GM18867 (cell line): ENCODE measurements at regions not wholly inside any gene's neighbourhood (a gene's known extent, or its start where the extent isn't known, plus 50 kb on each side); places are given as distances from the start of the nearest gene placed in this dataset.
"Not testable (repeated sequence)": the region's sequence is repeated elsewhere in the genome, so short reads cannot be mapped to it uniquely, and the experiment has no call there.

ENCODE experiments used
- ATAC-seq: cut with Tn5 transposase; IDR thresholded peaks from one replicate; pipeline ENCODE4 v1.9.1; 2021; ENCODE audit warnings: mild to moderate bottlenecking, moderate library complexity; ENCODE audit not compliant: unreplicated experiment

DNA sequence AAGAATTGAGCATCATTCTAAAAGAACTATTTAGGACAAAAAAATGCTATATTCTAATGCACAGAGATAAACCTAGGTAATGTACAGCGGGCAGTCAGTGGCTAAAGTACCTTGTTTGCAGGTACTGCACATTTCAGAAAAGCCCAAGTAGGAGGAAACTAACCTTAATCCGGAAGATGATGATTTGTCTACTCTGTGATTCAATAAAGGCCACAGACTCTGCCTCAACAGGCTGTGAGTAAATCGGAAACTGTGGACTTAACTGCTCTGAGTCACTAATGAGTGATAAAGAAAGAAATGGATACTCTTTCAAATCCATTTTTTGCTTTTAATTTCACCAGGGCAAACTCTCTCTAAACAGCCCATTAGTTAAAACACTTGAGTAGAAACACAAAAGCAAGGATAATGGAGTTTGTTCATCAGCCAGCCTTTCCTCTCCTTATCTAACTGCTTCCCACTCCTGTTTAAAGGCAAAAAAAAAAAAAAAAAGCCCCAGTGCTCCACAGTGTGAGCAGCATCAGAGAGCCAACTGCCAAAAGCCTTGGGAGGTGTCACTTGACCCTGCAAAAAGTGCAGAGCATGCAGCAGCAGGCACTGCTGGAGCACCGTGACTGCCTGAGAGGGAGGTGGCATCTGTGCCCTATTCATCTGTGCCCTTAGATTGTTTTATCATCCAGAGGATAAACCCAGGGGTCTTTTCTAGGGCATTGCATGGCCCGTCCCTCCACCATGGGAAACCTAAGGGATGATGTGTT, 187.7 kb downstream of the SATB1 start:
- ATAC-seq = peak; percentile 90

DNA sequence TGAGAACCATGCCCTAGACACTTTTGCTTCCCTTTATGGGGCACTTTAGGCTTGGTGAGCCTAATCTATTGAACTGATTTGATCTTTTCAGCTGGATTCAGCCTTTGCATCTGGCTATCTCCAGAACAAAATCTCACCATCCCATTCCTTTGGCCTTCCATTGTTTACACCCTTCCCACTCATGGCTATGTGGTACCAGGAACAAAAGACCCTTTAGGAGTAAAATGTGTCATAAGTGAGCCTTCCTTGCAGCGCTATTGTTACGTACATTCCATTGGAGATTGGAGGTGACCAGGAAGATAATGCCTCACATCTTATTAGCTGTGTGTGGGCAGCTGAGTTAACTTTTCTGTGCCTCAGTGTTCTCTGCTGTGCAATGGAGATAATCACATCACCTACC, 188.4 kb downstream of the SATB1 start:
- ATAC-seq = no peak

DNA sequence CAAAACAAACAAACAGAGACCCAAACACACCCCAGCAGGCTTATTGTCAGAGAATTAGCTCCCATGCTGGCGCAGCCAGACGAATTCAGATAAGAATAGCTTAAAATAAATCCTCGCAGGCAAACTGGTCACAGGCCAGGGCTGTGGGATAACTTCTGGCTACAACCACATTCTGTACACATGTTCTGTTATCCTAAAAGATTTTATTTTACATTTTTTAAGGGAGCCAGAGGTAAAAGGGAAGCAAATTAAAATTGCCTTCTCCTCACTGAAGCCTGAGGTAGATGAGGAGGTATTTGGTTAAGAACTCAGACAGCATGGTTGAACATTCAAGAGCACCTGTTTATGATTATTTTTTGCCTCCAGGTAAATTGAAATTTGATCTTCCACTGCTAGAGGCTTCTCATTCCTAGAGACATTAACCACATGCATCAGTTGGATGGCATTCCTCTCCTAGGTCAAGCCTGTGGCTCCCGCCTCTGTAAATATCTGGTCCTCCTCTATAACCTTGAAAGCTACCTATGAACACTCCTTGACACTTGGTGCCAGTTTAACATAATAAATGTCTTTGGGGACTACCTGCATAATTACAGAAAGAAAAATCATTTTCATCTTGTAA, 190.3 kb downstream of the SATB1 start:
- no peak for ATAC-seq

DNA sequence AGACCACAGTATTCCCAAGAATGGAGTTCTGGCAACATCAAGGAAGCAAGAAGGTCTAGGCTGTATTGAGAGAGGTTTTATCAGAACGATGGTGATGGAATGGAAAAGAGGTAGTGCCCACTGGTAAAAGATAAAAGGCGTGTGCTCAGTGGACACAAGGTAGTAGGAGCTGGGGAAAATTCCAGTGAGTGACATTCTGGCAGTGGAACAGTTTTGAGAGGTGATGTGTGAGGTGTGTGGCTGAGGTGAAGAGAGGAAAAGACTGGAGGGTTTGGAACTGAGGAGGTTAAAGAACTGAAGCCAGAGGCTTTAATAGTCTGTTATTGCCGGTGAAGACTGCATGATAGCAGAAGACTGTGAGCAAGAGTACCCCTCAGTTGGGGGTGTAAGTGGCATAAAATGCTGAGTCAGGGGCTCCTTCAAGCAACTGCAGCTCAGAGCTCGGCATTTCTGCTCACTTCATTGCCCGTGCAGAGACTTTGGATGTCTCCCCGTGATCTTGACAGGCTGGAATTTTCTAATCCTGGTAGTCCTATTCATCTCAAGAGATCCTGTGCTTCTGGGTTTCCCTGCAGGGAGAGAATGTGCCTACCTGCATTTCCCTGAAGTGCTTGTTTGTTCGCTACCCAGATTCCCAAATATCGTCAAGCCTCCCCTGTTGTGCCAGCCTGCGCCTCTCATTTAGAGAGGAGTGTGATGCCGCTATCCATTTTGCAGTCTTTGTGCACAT, 191.0 kb downstream of the SATB1 start:
- no peak for ATAC-seq

DNA sequence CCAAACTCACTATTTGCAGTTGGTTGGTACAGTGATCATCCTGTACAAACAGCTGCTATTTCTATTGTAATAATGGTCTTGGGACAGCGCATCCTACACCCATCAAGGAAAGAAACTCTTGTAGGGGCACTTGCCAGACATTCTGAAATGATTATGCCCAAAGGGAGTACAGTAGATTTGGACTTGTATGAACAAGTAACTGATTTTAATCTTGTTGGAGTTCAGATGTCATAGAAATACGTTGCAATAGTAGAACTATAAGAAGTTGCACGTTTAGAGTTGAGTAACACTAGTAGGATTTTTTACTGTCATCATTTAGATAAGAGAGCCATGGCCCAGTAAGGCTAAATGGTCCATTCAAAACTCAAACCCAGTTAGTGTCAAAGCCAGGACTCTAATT, 192.8 kb downstream of the SATB1 start:
- no peak for ATAC-seq

DNA sequence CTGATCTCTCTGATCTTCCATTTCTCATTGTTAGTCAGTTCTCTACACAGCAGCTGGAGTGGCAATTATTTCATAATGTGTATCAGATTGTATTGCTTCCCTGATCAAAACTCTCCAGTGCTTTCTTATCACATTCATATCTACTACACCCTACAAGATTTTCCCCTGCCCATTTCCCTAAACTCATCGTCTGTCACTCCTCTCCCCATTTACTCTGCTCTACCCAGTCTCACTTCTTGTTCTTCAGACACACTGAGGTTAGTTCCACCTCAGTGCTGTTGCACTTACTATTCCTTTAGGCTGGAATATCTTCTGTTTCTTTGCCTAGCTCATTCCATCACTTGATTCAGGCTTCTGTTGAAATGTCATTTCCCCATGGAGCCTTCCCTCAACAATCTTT, 197.1 kb downstream of the SATB1 start:
- no peak for ATAC-seq

DNA sequence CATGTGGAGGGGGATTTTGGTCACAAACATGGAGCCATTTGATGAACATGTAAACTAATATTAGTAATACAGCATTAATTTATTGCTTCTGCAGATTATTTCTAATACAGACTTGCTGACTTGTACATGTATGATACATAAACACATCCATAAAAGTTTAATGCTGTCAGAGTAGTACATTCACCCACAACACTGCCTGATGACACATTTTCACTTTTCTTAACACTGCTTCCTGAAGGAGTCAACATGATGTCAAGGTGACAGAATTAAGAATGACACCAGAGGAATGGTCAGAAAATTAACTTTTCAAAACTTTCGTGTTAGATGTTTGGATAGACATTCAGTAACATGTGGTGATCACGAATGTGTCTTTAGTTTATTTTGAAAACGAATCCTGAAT, 199.4 kb downstream of the SATB1 start:
- ATAC-seq = no peak

DNA sequence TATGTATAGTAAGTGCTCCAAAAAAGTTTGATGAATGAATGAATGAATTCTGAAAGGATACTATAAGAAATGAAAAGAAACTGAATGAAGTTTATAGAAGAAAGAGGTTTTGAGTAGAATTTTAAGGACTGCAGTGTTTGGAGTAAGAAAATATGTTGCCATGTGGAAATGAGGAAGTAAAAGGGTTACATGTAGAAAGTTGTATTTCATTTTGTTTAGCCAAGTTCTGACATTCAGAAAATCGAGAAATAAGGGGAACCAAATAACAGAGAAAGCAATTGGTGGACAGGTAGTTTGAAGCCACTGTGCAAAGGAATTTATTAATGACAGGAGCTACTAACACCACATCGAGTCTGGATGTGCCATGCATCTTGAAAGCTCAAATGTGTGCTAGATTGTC, 200.7 kb downstream of the SATB1 start:
- ATAC-seq = no peak

DNA sequence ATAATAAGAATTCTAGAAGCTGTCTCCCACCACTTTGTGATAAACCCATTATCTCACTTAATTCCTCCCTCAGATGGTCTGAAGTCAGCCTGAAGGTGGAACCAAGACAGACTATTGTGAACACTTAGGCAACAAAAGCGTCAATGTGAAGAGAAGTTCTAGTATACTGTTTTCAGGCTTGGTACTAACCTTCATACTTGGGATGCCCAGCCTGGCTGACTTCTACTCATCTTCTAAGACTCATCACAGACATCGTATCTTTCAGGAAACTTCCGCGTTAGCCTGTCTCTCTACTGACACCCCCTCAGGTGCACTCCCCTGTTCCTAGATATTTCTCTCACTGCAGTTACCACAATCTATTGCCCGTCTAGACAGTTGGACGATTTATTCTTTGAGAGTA, 201.2 kb downstream of the SATB1 start:
- peak; percentile 38 for ATAC-seq

DNA sequence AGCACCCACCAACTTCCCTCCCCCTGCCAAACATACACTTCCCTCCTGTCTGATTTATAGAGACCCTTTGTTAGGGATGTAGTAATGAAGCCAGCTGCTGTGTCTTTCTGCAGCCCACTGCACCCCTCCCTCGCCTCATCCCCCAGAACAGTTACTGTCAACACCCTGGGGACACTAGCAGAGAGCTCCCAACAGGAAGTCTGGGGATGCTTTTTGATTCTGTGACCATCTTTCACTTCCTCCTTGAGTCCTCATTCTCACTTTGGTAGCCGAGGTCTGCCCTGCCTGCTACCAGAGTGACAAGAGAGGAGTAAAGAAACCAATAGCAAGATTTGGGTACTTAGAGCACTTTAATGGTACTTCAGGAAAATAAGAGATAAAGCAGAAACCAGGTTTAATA, 201.6 kb downstream of the SATB1 start:
- ATAC-seq = peak; percentile 98

DNA sequence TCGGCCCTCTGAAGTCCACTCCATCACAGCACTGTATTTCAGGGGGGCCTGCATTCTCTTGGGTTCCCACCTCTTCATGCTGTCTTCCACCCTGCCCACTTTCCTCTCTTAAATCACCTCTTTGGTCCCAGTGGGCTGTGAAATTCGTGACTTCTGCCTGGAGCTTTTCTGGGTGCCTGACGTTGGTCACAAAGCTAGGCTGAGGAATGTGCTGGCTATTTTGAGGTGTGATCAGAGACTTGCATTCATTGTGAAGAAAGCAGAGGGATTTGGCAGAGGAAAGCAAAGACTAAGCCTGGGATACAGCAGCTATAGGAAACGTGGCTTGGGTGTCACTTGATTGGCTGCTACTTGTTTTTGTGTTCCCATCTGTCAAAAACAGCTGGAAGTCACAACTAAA, 202.5 kb downstream of the SATB1 start:
- ATAC-seq = no peak

DNA sequence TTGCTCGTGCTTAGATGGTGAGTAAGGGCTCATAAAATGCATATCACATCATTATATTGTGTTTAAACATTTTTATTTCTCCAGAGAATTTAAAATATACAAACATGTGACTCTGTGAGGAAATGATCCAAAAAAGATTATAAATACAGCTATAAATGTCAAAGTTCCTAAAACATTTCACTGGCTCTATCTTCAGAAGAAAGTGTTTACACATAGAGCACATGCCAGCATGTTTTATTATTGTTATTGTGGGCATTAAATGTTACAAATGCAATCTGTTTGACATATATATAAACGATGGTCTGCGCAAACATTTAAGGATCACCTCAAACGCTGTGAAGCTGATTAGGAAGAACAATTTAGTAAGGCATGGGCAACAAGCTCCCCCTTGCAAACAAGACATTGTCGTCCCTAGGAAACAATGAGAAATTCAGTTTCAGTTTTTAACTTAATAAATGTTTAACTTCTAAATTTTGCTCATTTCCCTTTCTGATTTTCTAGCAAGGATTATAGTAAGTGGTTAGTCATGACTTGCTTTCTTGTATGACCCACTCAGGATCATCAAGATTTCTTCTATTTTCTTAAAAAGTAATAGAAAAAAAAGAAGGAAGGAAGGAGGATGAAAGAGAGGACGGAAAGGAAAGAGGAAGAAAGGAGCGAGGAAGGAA, 207.5 kb downstream of the SATB1 start:
- ATAC-seq = no peak

DNA sequence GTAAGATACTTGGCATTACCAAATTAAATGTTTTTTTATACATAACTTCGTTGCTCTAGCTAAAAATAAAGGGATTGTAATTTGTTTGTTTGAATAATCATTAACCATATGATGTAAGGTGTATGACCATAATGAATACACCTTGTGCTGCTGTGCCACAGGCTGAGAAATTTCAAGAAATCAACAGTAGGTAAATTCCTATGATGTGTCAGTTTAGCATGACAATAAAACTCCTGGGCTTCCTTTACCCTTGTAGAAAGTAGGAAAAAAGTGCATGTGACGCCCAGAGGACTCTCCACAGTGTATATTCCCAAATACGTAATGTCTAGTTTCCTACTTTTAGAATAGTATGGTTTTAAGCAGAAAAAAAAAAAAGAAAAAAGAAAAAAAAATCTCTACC, 208.1 kb downstream of the SATB1 start:
- no peak for ATAC-seq

DNA sequence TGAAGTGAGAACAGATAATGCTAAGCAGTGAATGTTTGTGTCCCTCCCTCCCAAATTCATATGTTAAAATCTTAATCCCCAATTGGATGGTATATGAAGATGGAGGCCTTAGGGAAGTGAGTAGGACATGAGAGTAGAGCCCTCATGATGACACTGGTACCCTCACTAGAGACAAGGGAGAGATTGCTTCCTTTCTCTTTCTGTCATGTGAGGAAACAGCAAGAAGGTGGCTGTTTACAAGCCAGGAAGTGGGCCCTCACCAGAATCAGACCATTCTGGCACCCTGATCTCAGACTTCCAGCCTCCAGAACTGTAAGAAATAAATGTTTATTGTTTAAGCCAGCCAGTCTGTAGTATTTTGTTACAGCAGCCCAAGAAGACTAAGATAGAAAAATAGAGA, 209.5 kb downstream of the SATB1 start:
- ATAC-seq = no peak

DNA sequence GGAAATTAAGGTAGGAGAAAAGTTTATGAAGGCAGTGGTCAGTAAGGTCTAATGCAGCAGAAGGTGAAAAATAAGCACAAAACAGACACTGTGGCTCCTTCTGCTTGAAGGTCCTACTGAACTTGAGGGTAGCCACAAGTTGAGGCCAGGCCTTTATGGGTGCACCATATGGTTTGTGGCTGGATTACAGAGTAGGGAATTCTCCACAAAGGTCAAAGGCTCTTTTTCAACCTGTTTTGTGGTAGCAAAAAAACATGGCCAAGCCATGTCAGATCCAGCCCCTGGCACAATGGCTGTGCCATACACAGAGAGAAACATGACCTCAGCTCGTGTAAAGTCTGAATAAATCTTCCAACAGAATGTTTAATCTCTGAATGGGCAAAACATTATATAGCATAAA, 214.0 kb downstream of the SATB1 start:
- ATAC-seq = no peak

DNA sequence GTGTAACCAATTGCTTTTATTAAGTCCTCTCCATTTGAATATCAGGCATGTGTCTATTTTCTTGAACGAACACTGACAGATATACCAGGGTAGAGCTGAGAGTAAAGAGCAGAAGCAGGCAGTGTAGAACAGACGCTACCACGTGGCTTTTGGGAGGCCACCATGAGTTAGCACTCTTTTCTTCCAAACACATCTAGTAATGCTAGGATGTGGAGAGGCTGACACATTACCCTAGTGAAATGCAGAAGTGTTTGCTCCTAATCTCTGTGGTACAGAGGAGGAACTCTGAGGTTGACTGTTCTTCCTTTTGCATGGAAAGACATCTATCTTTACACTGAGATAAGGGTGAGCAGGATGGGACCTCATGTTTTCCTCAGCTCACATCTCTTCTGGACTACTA, 216.3 kb downstream of the SATB1 start:
- no peak for ATAC-seq

DNA sequence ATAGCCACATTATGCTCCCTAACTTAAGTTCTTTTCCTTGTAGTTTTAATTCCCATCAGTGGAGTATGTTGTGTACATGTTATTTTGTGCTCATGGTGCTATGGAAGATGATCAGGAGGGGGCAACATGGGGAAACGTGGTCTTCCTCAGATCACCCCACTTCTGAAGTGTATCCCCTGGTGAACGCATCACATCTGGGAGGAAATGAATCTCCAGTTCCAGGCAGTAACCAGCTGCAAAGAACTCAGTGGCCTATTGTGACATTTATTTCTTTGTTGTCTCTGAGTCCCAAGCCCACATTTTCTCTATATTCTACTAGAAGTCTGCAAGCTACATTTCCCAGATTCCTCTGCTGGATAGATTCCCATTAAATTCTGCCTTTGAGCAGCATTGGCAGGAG, 217.0 kb downstream of the SATB1 start:
- no peak for ATAC-seq

DNA sequence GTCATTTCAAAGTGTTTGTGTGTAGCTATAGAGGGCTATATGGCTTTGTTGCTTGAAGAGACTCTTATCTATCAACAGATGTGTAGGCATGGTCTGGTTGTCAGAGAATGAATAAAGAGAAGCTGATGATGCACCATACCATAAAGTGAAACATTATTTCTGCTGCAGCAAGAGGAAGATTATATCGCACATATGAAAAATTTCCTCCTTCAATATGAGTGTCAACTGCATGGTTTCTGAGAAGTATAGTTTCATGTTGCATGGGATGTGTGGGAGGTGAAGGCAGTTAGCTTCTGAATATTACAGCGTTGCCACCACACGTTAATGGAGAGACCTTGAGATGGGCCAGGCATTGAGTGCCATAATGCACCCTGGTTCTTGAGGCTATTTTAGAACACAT, 217.9 kb downstream of the SATB1 start:
- ATAC-seq = no peak

DNA sequence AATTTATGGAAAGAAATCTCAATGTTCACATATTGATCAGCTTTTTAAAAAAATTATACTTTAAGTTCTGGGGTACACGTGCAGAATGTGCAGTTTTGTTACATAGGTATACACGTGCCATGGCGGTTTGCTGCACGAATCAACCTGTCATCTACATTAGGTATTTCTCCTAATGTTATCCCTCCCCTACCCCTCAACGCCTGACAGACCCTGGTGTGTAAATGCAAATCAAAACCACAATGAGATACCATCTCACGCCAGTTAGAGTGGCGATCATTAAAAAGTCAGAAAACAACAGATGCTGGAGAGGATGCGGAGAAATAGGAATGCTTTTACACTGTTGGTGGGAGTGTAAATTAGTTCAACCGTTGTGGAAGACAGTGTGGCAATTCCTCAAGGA, 219.4 kb downstream of the SATB1 start:
- not testable (repeated sequence) for ATAC-seq

DNA sequence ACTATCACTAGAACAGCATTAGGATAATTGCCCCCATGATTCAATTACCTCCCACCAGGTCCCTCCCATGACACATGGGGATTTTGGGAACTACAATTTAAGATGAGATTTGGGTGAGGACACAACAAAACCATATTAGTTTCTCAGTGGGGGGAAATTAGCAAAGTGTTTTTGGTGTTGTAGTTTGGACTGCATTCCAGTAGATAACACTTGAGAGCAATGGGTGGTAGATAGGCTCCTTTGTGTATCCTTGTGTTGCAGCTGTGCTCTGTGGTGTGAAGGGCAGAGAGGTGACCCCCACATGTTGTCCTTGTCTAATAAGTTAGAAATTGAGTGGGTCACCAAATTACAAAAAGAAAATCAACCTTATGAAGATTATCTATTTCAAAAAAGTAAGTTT, 223.8 kb downstream of the SATB1 start:
- no peak for ATAC-seq

DNA sequence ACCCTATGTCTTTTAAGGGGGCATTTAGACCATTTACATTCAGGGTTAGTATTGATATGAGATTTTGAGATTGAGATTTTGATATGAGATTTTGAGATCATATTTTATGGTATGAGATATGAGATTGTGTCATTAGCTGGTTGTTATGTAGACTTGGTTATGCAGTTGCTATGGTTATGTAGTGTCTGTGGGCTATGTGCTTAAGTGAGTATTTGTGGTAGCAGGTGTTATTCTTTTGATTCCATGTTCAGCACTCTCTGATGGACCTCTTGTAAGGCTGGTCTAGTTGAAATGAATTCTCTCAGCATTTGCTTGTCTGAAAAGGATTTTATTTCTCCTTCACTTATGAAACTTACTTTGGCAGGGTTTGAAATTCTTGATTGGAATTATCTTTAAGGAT, 225.4 kb downstream of the SATB1 start:
- ATAC-seq = no peak

DNA sequence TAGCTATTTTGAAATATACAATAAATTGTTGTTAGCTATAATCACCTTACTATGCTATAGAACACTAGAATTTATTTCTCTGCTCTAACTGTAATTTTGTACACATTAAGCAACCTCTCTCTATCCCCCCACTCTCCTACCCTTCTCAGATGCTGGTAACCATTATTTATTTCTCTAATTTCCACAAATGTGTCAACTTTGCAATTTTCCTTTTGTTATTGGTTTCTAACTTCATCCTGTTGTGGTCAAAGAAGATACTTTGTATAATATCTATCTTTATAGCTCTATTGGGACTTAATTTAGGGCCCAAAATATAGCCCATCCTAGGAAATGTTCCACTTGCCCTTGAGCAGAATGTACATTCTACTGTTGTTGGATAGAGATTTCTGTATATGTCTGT, 229.3 kb downstream of the SATB1 start:
- ATAC-seq = no peak
